SK-N-SH (cell line): ENCODE measurements at regions not wholly inside any gene's neighbourhood (a gene's known extent, or its start where the extent isn't known, plus 50 kb on each side); places are given as distances from the start of the nearest gene placed in this dataset.

ENCODE experiments used
- GABPA ChIP-seq: IDR thresholded peaks from 2 replicates; pipeline ENCODE4 v1.4.0; 2012; ENCODE audit warnings: low read depth, mild to moderate bottlenecking
- JUND ChIP-seq: IDR thresholded peaks from 2 replicates; pipeline ENCODE4 v1.4.0; 2012
- MXI1 ChIP-seq: IDR thresholded peaks from 2 replicates; pipeline ENCODE4 v1.6.1; 2012; ENCODE audit warnings: mild to moderate bottlenecking, low read depth, low read length, improper control_type of control experiment
- POLR2AphosphoS5 ChIP-seq: IDR thresholded peaks from 2 replicates; pipeline ENCODE4 v1.6.1; 2012; ENCODE audit warnings: low read depth, low read length
- SMC3 ChIP-seq: IDR thresholded peaks from 2 replicates; pipeline ENCODE4 v1.6.1; 2012; ENCODE audit warnings: low read depth, low read length, improper control_type of control experiment
- TF ChIP-seq, protein P1 (sequence below): fragments of 200-600 bp; sonication (generic); IDR thresholded peaks from 2 replicates; pipeline ENCODE4 v1.6.1; 2017; ENCODE audit warnings: antibody characterized with exemption, mild to moderate bottlenecking, moderate library complexity
- TF ChIP-seq, protein P2 (sequence below): IDR thresholded peaks from 2 replicates; pipeline ENCODE4 v1.4.0; 2012; ENCODE audit warnings: low read depth
- TF ChIP-seq, protein P3 (sequence below): IDR thresholded peaks from 2 replicates; pipeline ENCODE4 v1.4.0; 2012; ENCODE audit warnings: low read depth, borderline replicate concordance
- TF ChIP-seq, protein P4 (sequence below): fragments of 150-350 bp; IDR thresholded peaks from 2 replicates; pipeline ENCODE4 v1.6.1; 2017; ENCODE audit warnings: antibody characterized with exemption, low read length, low read depth, borderline replicate concordance

DNA sequence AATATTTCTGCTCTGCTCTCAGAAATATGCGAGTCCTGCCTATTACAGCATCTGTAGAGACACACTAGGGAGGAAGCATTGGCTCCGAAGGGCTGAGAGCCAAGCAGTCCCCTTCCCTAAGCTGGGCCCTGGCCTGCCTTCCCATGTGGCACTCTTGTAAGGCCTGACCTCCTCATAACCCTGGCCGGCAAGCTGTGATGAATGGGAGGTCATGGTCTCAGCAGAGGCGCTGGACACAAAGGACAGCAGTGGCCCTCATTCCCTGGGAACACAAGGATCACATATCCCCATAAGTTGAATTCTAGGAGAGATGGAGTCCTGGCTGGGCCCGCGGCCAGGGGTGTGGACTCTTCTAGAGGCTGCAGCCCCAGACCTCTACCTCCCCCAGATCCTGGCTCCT lies 483.3 kb downstream of the ZNF536 start:
- TF ChIP-seq MXI1 (no peak), SMC3 (no peak), GABPA (no peak), JUND (no peak), POLR2AphosphoS5 (no peak)
- TF ChIP-seq, protein P1, sequence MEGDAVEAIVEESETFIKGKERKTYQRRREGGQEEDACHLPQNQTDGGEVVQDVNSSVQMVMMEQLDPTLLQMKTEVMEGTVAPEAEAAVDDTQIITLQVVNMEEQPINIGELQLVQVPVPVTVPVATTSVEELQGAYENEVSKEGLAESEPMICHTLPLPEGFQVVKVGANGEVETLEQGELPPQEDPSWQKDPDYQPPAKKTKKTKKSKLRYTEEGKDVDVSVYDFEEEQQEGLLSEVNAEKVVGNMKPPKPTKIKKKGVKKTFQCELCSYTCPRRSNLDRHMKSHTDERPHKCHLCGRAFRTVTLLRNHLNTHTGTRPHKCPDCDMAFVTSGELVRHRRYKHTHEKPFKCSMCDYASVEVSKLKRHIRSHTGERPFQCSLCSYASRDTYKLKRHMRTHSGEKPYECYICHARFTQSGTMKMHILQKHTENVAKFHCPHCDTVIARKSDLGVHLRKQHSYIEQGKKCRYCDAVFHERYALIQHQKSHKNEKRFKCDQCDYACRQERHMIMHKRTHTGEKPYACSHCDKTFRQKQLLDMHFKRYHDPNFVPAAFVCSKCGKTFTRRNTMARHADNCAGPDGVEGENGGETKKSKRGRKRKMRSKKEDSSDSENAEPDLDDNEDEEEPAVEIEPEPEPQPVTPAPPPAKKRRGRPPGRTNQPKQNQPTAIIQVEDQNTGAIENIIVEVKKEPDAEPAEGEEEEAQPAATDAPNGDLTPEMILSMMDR = no peak
- TF ChIP-seq, protein P2, sequence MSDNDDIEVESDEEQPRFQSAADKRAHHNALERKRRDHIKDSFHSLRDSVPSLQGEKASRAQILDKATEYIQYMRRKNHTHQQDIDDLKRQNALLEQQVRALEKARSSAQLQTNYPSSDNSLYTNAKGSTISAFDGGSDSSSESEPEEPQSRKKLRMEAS = no peak
- TF ChIP-seq, protein P3, sequence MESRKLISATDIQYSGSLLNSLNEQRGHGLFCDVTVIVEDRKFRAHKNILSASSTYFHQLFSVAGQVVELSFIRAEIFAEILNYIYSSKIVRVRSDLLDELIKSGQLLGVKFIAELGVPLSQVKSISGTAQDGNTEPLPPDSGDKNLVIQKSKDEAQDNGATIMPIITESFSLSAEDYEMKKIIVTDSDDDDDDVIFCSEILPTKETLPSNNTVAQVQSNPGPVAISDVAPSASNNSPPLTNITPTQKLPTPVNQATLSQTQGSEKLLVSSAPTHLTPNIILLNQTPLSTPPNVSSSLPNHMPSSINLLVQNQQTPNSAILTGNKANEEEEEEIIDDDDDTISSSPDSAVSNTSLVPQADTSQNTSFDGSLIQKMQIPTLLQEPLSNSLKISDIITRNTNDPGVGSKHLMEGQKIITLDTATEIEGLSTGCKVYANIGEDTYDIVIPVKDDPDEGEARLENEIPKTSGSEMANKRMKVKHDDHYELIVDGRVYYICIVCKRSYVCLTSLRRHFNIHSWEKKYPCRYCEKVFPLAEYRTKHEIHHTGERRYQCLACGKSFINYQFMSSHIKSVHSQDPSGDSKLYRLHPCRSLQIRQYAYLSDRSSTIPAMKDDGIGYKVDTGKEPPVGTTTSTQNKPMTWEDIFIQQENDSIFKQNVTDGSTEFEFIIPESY = no peak
- TF ChIP-seq, protein P4, sequence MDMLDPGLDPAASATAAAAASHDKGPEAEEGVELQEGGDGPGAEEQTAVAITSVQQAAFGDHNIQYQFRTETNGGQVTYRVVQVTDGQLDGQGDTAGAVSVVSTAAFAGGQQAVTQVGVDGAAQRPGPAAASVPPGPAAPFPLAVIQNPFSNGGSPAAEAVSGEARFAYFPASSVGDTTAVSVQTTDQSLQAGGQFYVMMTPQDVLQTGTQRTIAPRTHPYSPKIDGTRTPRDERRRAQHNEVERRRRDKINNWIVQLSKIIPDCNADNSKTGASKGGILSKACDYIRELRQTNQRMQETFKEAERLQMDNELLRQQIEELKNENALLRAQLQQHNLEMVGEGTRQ = no peak
